ENCODE measurements at regions not wholly inside any gene's neighbourhood (a gene's known extent, or its start where the extent isn't known, plus 50 kb on each side); places are given as distances from the start of the nearest gene placed in this dataset.

GRCh38 chr2:3962719-3963118 is 259.3 kb downstream of the DCDC2C start:
- no peak for DNase-seq

- no peak for DNase-seq
Observed at GRCh38 chr2:3965211-3965610, 261.8 kb downstream of the DCDC2C start.

- no peak for DNase-seq
Observed at GRCh38 chr2:3965953-3966352, 262.6 kb downstream of the DCDC2C start.

- DNase-seq = no peak
Observed at GRCh38 chr2:3966470-3966869, 263.1 kb downstream of the DCDC2C start.

- no peak for DNase-seq
Observed at GRCh38 chr2:3968736-3969135, 265.4 kb downstream of the DCDC2C start.

GRCh38 chr2:3970791-3971651 is 267.6 kb downstream of the DCDC2C start:
- no peak for DNase-seq

GRCh38 chr2:3971652-3972192 is 268.3 kb downstream of the DCDC2C start:
- DNase-seq = no peak

GRCh38 chr2:3972377-3972776 is 269.0 kb downstream of the DCDC2C start:
- DNase-seq = no peak

GRCh38 chr2:3974765-3975164 is 271.4 kb downstream of the DCDC2C start:
- no peak for DNase-seq

GRCh38 chr2:3981446-3981987 is 278.1 kb downstream of the DCDC2C start:
- DNase-seq = no peak

GRCh38 chr2:3982160-3982559 is 278.8 kb downstream of the DCDC2C start:
- no peak for DNase-seq

- no peak for DNase-seq
Observed at GRCh38 chr2:3986063-3986462, 282.7 kb downstream of the DCDC2C start.

- no peak for DNase-seq
Observed at GRCh38 chr2:3986530-3987258, 283.3 kb downstream of the DCDC2C start.

- no peak for DNase-seq
Observed at GRCh38 chr2:4002841-4003403, 299.5 kb downstream of the DCDC2C start.

- DNase-seq = no peak
Observed at GRCh38 chr2:4012197-4012596, 308.8 kb downstream of the DCDC2C start.

GRCh38 chr2:4018535-4018934 is 315.2 kb downstream of the DCDC2C start:
- no peak for DNase-seq

GRCh38 chr2:4020153-4020552 is 316.8 kb downstream of the DCDC2C start:
- DNase-seq = no peak

GRCh38 chr2:4020649-4021048 is 317.3 kb downstream of the DCDC2C start:
- no peak for DNase-seq

GRCh38 chr2:4024605-4025004 is 321.2 kb downstream of the DCDC2C start:
- no peak for DNase-seq

GRCh38 chr2:4029081-4029480 is 325.7 kb downstream of the DCDC2C start:
- no peak for DNase-seq

GRCh38 chr2:4039896-4040295 is 336.5 kb downstream of the DCDC2C start:
- no peak for DNase-seq

GRCh38 chr2:4047961-4048891 is 344.9 kb downstream of the DCDC2C start:
- DNase-seq = no peak

All from activated naive CD4-positive, alpha-beta T cell (primary cell).